ENCODE measurements at regions not wholly inside any gene's neighbourhood (a gene's known extent, or its start where the extent isn't known, plus 50 kb on each side); places are given as distances from the start of the nearest gene placed in this dataset.

DNA sequence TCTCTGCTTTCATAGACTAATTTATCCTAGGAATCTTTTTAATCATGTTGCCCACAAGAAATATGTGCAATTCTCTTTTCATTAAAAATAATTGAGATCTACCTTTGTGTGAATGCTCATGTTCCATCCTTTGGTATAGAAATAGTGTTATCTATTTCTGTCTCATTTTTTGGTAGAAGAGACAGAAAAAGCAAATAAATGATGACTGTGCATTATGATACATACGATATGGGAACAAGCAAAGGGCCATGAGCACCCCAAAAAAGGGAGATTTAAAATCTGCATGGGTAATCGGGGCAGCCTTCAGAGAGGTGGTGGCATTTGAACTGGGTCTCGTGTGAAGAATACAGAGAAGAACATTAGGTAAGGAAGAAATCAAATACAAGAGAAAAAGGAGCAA lies 1197.5 kb upstream of the AUTS2 start:
- H3K4me1 ChIP-seq (ENCODE audit: low read length): peaks cover 27% of the 10 kb centered on the region
- H3K4me2 ChIP-seq (ENCODE audit: low read depth, low read length): peak overlapping the region; percentile 45; the same call in 1 of the 2 replicates
- no peaks in the 10 kb centered on the region for H4K20me1 ChIP-seq (ENCODE audit: insufficient read depth, low read length)
- peak overlapping the region; percentile 70; the same call in 1 of the 2 replicates for H3K27ac ChIP-seq (ENCODE audit: low read length)
- no peak overlapping the region; the same call in 1 of the 2 replicates for H3K9ac ChIP-seq (ENCODE audit: low read length)
- H2AFZ ChIP-seq (ENCODE audit: low read length): no peak overlapping the region
- H3K27me3 ChIP-seq (replicated peaks; ENCODE audit: insufficient read depth, low read length): no peaks in the 10 kb centered on the region
- no peak overlapping the region for H3K4me3 ChIP-seq (ENCODE audit: low read length)
- no peak for TF ChIP-seq EZH2phosphoT487 (IDR thresholded peaks at IDR 0.05; ENCODE audit: low read length)
- no peak for TF ChIP-seq EZH2 (optimal IDR thresholded peaks at IDR 0.05; ENCODE audit: low read depth, low read length)
- TF ChIP-seq, protein P1, sequence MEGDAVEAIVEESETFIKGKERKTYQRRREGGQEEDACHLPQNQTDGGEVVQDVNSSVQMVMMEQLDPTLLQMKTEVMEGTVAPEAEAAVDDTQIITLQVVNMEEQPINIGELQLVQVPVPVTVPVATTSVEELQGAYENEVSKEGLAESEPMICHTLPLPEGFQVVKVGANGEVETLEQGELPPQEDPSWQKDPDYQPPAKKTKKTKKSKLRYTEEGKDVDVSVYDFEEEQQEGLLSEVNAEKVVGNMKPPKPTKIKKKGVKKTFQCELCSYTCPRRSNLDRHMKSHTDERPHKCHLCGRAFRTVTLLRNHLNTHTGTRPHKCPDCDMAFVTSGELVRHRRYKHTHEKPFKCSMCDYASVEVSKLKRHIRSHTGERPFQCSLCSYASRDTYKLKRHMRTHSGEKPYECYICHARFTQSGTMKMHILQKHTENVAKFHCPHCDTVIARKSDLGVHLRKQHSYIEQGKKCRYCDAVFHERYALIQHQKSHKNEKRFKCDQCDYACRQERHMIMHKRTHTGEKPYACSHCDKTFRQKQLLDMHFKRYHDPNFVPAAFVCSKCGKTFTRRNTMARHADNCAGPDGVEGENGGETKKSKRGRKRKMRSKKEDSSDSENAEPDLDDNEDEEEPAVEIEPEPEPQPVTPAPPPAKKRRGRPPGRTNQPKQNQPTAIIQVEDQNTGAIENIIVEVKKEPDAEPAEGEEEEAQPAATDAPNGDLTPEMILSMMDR (IDR thresholded peaks at IDR 0.05; ENCODE audit: low read length): no peak
- no peaks in the 10 kb centered on the region for H3F3A ChIP-seq (ENCODE audit: insufficient read depth, low read length)
- H3K9me2 ChIP-seq (replicated peaks; ENCODE audit: insufficient read depth, low read length): no peaks in the 10 kb centered on the region
- H3K79me2 ChIP-seq (ENCODE audit: low read length): no peaks in the 10 kb centered on the region
- no peaks in the 10 kb centered on the region for H3K9me3 ChIP-seq (replicated peaks; ENCODE audit: insufficient read depth, low read length)
- no peak for DNase-seq
- no peaks in the 10 kb centered on the region for H3K36me3 ChIP-seq (replicated peaks; ENCODE audit: insufficient read depth, low read length)

DNA sequence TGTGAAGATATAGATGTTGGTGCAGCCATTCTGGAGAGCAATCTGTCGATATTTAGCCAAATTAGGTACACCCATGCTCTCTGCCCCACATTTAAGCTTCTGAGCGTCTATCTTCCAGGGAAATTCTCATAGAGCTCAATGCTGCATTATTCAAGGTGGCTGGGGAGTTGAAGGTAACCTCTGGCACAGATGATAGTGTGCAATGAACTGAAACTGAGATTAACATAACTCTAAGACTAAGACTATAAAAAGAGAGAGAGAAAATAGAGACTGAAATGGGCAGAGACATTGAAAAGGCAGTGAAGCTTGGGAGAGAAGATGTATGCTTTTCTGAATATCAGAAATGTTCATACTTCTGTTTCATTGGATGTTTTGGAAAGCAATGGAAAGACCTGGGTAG lies 1197.0 kb upstream of the AUTS2 start:
- no peak for TF ChIP-seq EZH2phosphoT487 (IDR thresholded peaks at IDR 0.05; ENCODE audit: low read length)
- TF ChIP-seq, protein P1 (IDR thresholded peaks at IDR 0.05; ENCODE audit: low read length): no peak
- no peak for TF ChIP-seq EZH2 (optimal IDR thresholded peaks at IDR 0.05; ENCODE audit: low read depth, low read length)
- no peaks in the 10 kb centered on the region for H3K36me3 ChIP-seq (replicated peaks; ENCODE audit: insufficient read depth, low read length)
- H3K79me2 ChIP-seq (ENCODE audit: low read length): no peaks in the 10 kb centered on the region
- H3K9me2 ChIP-seq (replicated peaks; ENCODE audit: insufficient read depth, low read length): no peaks in the 10 kb centered on the region
- no peak overlapping the region for H3K4me3 ChIP-seq (ENCODE audit: low read length)
- H3K27ac ChIP-seq (ENCODE audit: low read length): peak overlapping the region; percentile 70
- H3K9ac ChIP-seq (ENCODE audit: low read length): peak overlapping the region; percentile 15
- no peaks in the 10 kb centered on the region for H3F3A ChIP-seq (ENCODE audit: insufficient read depth, low read length)
- H3K9me3 ChIP-seq (replicated peaks; ENCODE audit: insufficient read depth, low read length): no peaks in the 10 kb centered on the region
- H2AFZ ChIP-seq (ENCODE audit: low read length): peak overlapping the region; percentile 0; the same call in 1 of the 2 replicates
- peak overlapping the region; percentile 45; the same call in 1 of the 2 replicates for H3K4me2 ChIP-seq (ENCODE audit: low read depth, low read length)
- peak; percentile 60 for DNase-seq
- peaks cover 27% of the 10 kb centered on the region for H3K4me1 ChIP-seq (ENCODE audit: low read length)
- H3K27me3 ChIP-seq (replicated peaks; ENCODE audit: insufficient read depth, low read length): no peaks in the 10 kb centered on the region
- no peaks in the 10 kb centered on the region for H4K20me1 ChIP-seq (ENCODE audit: insufficient read depth, low read length)

DNA sequence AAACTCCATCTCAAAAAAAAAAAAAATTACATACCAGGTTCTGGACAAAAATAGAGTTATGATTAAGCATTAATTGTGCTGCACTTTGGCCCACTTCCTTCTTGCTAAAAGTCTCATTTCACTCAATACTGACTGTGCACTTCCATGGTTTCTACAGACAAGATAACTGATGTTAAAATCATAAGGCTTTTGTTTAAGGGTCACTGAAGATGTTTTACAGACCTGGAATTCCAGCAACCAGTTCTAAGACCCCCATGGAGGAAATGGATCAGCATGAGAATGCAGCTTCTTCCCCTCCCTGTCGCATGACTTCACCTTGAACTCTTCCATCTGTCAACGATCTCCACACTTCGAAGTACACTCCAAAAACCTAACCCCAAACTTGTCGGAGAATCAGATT lies 1191.8 kb upstream of the AUTS2 start:
- Histone ChIP-seq H3K9me3 (replicated peaks; ENCODE audit: insufficient read depth, low read length) (no peaks in the 10 kb centered on the region), H3K79me2 (ENCODE audit: low read length) (no peaks in the 10 kb centered on the region), H3F3A (ENCODE audit: insufficient read depth, low read length) (no peaks in the 10 kb centered on the region), H3K36me3 (replicated peaks; ENCODE audit: insufficient read depth, low read length) (no peaks in the 10 kb centered on the region), H4K20me1 (ENCODE audit: insufficient read depth, low read length) (no peaks in the 10 kb centered on the region), H3K4me3 (ENCODE audit: low read length) (no peak overlapping the region), H2AFZ (ENCODE audit: low read length) (no peak overlapping the region), H3K9me2 (replicated peaks; ENCODE audit: insufficient read depth, low read length) (no peaks in the 10 kb centered on the region), H3K9ac (ENCODE audit: low read length) (no peak overlapping the region), H3K27ac (ENCODE audit: low read length) (no peak overlapping the region), H3K4me1 (ENCODE audit: low read length) (peaks cover 11% of the 10 kb centered on the region), H3K4me2 (ENCODE audit: low read depth, low read length) (no peak overlapping the region), H3K27me3 (replicated peaks; ENCODE audit: insufficient read depth, low read length) (no peaks in the 10 kb centered on the region)
- DNase-seq: no peak
- TF ChIP-seq EZH2phosphoT487 (IDR thresholded peaks at IDR 0.05; ENCODE audit: low read length) (no peak), EZH2 (optimal IDR thresholded peaks at IDR 0.05; ENCODE audit: low read depth, low read length) (no peak)
- TF ChIP-seq, protein P1 (IDR thresholded peaks at IDR 0.05; ENCODE audit: low read length): no peak
